ENCODE measurements at regions not wholly inside any gene's neighbourhood (a gene's known extent, or its start where the extent isn't known, plus 50 kb on each side); places are given as distances from the start of the nearest gene placed in this dataset.

- H3K4me1 ChIP-seq = no peaks in the 10 kb centered on the region
- H3K27ac ChIP-seq (replicated peaks in 1 of 4) = no peak overlapping the region
- no peaks in the 10 kb centered on the region for H3K27me3 ChIP-seq
- no peak for DNase-seq (ENCODE audit: extremely low spot score)
- 83% methylated on average over 3 of the region's 3 CpGs for WGBS
- no peak overlapping the region for H3K4me3 ChIP-seq
- no peaks in the 10 kb centered on the region for H3K9me3 ChIP-seq
- H3K36me3 ChIP-seq = no peaks in the 10 kb centered on the region
- TF ChIP-seq CTCF (IDR thresholded peaks at IDR 0.05) (no peak), EP300 (IDR thresholded peaks at IDR 0.05) (no peak), POLR2AphosphoS5 (IDR thresholded peaks at IDR 0.05) (no peak), POLR2A (IDR thresholded peaks at IDR 0.05; ENCODE audit: low read depth) (no peak)
- intact Hi-C loops (cut with DNase I) = no loop called here
Measured at GRCh38 chr14:87111741-87112140, 881.2 kb downstream of the GALC start.

DNA sequence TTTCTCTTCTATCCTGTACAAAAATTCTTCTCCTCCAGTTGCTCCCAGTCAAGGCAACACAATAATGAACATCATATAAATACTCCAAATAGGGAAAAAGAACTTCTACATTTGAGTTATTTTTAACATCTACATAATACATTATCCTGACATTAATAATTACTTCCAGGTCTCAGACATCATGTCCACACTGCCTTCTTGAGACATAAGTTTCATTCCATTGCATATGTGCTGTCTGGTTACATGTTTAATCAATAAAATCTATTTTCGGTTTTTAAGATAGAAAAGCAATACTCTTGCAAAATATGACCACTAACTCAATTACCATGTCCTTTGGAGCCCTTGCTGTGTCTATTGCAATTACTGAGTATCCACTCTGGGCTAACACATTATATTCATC lies 881.9 kb downstream of the GALC start:
- no peaks in the 10 kb centered on the region for H3K36me3 ChIP-seq
- no peak overlapping the region for H3K27ac ChIP-seq (replicated peaks in 1 of 4)
- no peaks in the 10 kb centered on the region for H3K27me3 ChIP-seq
- no peaks in the 10 kb centered on the region for H3K4me1 ChIP-seq
- H3K9me3 ChIP-seq = no peaks in the 10 kb centered on the region
- no peak for DNase-seq (ENCODE audit: extremely low spot score)
- no peak for TF ChIP-seq POLR2A (IDR thresholded peaks at IDR 0.05; ENCODE audit: low read depth)
- no peak for TF ChIP-seq EP300 (IDR thresholded peaks at IDR 0.05)
- TF ChIP-seq CTCF (IDR thresholded peaks at IDR 0.05) = no peak
- TF ChIP-seq POLR2AphosphoS5 (IDR thresholded peaks at IDR 0.05) = no peak
- WGBS = 88% methylated on average over 1 of the region's 1 CpG
- H3K4me3 ChIP-seq = no peak overlapping the region
- intact Hi-C loops (cut with DNase I) = no loop called here

GRCh38 chr14:87109271-87109670 lies 883.7 kb downstream of the GALC start:
- intact Hi-C loops (cut with DNase I) = no loop called here

GRCh38 chr14:87108726-87109125 lies 884.3 kb downstream of the GALC start:
- 76% methylated on average over 3 of the region's 3 CpGs for WGBS
- H3K4me3 ChIP-seq = no peak overlapping the region
- H3K27ac ChIP-seq (replicated peaks in 1 of 4) = no peak overlapping the region
- H3K4me1 ChIP-seq = no peaks in the 10 kb centered on the region
- no peak for DNase-seq (ENCODE audit: extremely low spot score)
- no peaks in the 10 kb centered on the region for H3K9me3 ChIP-seq
- intact Hi-C loops (cut with DNase I) = no loop called here
- TF ChIP-seq POLR2A (IDR thresholded peaks at IDR 0.05; ENCODE audit: low read depth) (no peak), CTCF (IDR thresholded peaks at IDR 0.05) (no peak), POLR2AphosphoS5 (IDR thresholded peaks at IDR 0.05) (no peak), EP300 (IDR thresholded peaks at IDR 0.05) (no peak)
- no peaks in the 10 kb centered on the region for H3K27me3 ChIP-seq
- H3K36me3 ChIP-seq = no peaks in the 10 kb centered on the region

More at GRCh38 chr14:87109271-87109670, 883.7 kb downstream of the GALC start:
- Histone ChIP-seq H3K4me3 (no peak overlapping the region), H3K36me3 (no peaks in the 10 kb centered on the region), H3K27me3 (no peaks in the 10 kb centered on the region), H3K9me3 (no peaks in the 10 kb centered on the region), H3K4me1 (no peaks in the 10 kb centered on the region), H3K27ac (replicated peaks in 1 of 4) (no peak overlapping the region)
- TF ChIP-seq EP300 (IDR thresholded peaks at IDR 0.05) (no peak), CTCF (IDR thresholded peaks at IDR 0.05) (no peak), POLR2A (IDR thresholded peaks at IDR 0.05; ENCODE audit: low read depth) (no peak), POLR2AphosphoS5 (IDR thresholded peaks at IDR 0.05) (no peak)
- WGBS = 86% methylated on average over 3 of the region's 3 CpGs
- DNase-seq (ENCODE audit: extremely low spot score) = no peak

- intact Hi-C loops (cut with DNase I) = no loop called here
- TF ChIP-seq EP300 (IDR thresholded peaks at IDR 0.05) (no peak), POLR2A (IDR thresholded peaks at IDR 0.05; ENCODE audit: low read depth) (no peak), POLR2AphosphoS5 (IDR thresholded peaks at IDR 0.05) (no peak), CTCF (IDR thresholded peaks at IDR 0.05) (no peak)
- Histone ChIP-seq H3K9me3 (no peaks in the 10 kb centered on the region), H3K4me1 (no peaks in the 10 kb centered on the region), H3K4me3 (no peak overlapping the region), H3K36me3 (no peaks in the 10 kb centered on the region), H3K27ac (replicated peaks in 1 of 4) (no peak overlapping the region), H3K27me3 (no peaks in the 10 kb centered on the region)
- 67% methylated on average over 3 of the region's 3 CpGs for WGBS
- DNase-seq (ENCODE audit: extremely low spot score) = no peak
Measured at GRCh38 chr14:87102811-87103378, 890.1 kb downstream of the GALC start.
